Kasumi-1 (cell line): ENCODE measurements at regions not wholly inside any gene's neighbourhood (a gene's known extent, or its start where the extent isn't known, plus 50 kb on each side); places are given as distances from the start of the nearest gene placed in this dataset.
"Not testable (repeated sequence)": the region's sequence is repeated elsewhere in the genome, so short reads cannot be mapped to it uniquely, and the experiment has no call there.

Experiments used
- DNase-seq, 2 experiments: peaks; one replicate each; lab custom pipeline; 2025; lab: John Stamatoyannopoulos, UW

- DNase-seq: not testable (repeated sequence)
These were observed 267.2 kb downstream of the MEF2C start for GRCh38 chr5:88615767-88616166.

DNA sequence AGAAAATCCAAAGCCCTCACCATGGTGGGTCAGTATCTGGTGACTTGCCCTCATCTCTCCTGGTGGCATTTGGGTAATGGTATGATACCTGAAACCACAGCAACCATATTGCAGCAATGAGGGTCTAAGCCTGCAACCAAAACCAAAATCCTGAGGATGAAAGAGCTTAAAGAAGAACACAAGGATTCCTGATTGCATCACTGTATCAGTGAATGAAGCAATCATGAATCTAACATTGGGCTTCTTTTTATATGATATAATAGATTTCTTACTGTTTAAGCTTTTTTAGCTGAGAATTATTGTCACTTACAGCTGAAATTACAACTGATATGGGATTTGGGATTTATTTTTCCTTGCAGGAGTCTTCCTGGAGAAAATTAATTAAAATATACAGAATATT lies 269.9 kb downstream of the MEF2C start:
- DNase-seq: no peak

DNA sequence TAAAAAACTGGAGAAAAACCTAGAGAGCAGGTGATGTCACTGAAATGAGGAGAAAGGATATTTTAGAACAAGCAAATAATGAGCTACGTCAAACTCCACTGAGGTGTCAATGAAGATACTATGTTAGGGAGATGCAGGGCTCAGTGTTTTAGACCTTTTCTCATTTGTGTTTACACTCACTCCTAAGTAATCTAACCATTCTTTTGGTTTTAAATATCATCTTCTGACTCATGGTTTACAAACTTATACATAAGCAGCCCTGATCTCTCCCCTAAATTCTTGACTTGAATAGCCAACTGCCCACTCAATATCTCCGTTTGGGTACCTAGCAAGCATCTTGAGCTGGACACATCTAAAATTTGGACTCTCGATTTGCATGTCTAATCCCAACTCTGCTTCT lies 272.4 kb downstream of the MEF2C start:
- no peak for DNase-seq

DNA sequence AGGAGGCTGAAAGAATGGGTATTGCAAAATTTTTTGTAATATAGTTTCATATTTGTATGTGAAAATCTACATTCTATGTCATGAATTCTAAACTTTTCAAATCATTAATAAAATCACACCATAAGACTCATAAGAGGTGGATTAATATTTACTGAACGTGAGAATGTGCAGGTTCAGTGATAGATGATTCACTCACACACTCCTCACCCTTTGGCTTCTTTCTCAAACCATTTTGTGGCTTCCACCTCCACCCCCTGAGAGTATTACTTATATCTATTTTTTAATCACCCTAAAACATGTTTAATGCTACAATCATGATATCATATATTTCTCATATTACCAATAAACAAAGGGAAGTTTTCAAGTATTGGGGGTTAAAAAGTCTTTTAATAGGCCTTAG lies 275.5 kb downstream of the MEF2C start:
- DNase-seq: no peak

DNA sequence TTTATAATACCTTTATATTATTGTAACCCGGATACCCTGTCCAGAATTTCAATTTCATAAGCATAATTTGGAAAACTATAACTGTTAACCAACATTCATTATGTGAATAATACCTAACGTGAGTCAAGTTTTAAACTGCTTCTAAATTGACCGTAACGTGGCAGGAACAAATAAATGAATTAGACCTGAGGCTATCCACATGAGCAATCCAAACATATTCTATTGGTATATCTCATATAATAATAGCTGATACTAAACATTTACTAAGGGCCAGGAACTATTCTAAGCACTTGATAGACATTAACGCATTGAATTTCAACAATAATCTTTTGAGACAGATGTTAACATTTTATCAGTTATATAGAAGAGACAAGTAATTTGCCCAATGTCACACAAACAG lies 276.4 kb downstream of the MEF2C start:
- no peak for DNase-seq

DNA sequence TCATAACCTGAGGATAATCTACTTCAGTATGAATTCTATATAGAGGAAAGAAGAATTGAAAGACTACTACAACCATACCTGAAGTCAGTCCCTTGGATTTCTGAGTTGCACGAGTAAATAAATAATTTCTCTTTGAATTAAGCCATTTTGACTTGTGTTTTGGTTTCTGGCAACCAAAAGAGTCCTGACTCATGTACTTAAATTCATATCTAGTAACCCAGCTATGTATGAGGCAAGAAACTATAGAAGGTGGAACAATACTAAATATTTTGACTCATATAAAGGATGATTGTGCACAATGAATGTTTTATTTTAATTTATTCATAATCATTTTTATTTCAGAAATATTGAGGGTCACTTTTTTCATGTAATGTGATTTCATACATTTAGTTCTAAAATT lies 276.8 kb downstream of the MEF2C start:
- no peak for DNase-seq

GRCh38 chr5:88602584-88602983 lies 280.4 kb downstream of the MEF2C start:
- DNase-seq: peak; percentile 33 to 37

- DNase-seq: no peak
These were observed 288.5 kb downstream of the MEF2C start for GRCh38 chr5:88594441-88594840.

DNA sequence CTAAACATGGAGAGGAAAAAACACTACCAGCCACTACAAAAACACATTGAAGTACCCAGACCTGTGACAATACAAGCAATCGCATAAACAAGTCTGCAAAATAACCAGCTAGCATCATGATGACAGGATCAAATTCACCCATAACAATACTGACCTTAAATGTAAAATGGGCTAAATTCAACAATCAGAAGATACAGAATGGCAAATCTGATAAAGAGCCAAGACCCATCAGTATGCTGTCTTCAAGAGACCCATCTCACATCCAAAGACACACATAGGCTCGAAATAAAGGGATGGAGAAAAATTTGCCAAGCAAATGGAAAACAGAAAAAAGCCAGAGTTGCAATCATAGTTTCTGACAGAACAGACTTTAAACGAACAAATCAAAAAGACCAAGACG lies 294.4 kb downstream of the MEF2C start:
- DNase-seq: no peak

- no peak for DNase-seq
These were observed 299.5 kb downstream of the MEF2C start for GRCh38 chr5:88583471-88583870.

- DNase-seq: no peak
These were observed 289.7 kb upstream of the TMEM161B start for GRCh38 chr5:88558366-88558765.

DNA sequence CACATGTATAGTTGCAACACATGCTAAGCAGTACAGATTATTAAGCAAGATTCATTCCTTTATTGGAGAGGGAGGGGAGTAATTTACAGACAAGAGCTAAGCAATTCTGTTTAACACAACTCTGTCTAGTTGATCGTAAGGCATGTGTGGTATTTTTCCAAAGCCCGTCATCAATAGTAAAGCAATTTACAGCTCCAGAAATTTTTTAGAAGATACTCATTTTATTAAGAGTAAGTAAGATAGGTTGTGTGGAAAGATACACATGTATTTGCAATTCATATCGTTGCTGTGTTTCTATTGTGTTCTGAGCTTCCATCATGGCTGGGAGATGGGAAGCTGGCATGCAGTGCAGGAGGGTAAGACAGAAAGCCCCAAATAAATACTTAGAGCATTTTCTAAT lies 289.2 kb upstream of the TMEM161B start:
- no peak for DNase-seq

DNA sequence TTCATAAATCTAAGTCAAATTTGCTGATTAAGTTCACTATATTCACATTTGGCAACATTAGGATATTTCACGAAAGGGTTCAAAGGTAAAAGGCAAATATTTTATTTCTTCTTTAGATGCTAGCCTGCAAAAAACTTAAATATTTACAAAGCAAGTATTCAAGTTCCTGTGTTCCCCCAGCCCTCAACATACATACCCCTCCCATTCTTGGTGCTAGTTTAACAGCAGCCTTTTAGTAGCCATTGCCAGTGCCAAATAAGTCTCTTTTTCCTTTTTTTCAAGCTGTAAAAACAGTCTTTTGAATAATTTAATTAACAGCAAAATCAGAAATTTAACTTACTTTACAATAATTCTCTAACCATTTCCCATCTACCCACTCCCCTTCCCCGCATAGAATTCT lies 288.5 kb upstream of the TMEM161B start:
- no peak for DNase-seq

GRCh38 chr5:88556406-88556805 lies 287.8 kb upstream of the TMEM161B start:
- no peak for DNase-seq

GRCh38 chr5:88555674-88556073 lies 287.0 kb upstream of the TMEM161B start:
- DNase-seq: peak; percentile 16 to 17

GRCh38 chr5:88553986-88554385 lies 285.3 kb upstream of the TMEM161B start:
- DNase-seq: no peak

DNA sequence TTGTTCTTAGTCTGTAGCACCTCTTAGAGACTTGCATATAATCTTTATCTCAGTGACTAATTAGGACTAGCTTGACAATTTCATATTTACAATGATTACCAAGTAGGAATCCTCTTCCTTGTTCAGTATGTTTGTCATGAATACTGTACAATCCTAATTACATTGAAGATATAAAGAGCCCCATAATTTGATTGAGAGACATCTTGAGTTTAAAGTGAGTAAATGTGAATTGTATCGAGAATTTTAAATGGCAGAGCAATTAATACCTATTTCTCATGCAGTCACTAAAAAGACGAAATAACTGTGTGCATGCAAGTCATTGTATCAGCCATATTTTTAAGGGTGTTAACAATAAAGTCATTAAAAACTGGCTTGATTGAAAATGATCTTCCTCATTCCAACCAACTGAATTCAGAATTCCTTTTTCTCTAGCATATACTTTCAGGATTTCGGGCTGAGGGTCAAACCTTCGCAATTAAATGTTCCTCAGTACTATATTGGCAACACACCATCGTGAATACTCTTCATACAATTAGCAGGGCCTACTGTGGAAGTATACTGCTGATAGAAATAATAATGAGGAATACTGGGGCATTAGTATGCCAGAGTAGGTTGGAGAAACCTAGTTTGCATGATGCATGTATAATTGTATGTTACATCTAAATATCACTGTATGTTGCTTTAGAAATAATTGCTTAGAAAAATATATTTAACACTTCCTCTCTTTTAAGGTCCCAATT lies 284.7 kb upstream of the TMEM161B start:
- DNase-seq: no peak

- DNase-seq: no peak
These were observed 283.8 kb upstream of the TMEM161B start for GRCh38 chr5:88552426-88552825.

- DNase-seq: no peak
These were observed 283.2 kb upstream of the TMEM161B start for GRCh38 chr5:88551724-88552345.

DNA sequence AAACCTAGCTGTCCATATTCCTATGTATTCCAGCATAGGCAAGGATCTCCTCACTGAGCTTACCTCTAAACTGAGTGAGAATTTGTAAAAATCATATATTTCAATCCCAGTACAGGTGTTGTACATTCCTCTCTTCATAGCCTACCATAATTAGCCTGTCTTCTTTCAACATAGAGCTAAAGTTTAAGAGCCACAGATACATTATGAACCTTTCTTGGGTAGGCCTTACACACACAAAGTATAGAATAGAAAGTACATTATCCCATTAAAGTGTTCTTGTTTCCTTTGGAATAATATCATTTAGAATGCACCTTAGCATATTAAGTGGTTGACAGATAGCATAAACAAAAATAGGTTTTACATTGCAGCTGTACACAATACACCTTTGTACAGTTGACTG lies 282.1 kb upstream of the TMEM161B start:
- DNase-seq: no peak

GRCh38 chr5:88548136-88548805 lies 279.6 kb upstream of the TMEM161B start:
- no peak for DNase-seq

DNA sequence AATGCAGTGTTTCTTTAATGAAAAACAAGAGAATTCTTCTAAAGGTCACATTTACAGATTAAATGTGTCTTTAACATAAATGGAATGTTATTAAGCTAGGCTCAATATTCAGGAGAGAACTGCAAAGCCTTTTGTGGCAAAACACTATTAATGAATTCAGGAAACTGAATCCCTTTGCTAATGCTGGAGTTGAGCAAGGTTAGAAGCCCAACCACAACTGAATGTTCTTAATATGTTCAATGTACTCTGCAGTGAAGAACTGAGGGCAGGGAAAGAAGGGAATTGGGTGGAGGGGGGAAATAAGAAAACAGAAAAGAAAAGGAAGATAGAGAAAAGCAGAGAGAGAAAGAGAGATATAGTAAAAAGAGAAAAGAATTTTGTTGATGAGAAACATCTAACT lies 276.7 kb upstream of the TMEM161B start:
- DNase-seq: no peak

DNA sequence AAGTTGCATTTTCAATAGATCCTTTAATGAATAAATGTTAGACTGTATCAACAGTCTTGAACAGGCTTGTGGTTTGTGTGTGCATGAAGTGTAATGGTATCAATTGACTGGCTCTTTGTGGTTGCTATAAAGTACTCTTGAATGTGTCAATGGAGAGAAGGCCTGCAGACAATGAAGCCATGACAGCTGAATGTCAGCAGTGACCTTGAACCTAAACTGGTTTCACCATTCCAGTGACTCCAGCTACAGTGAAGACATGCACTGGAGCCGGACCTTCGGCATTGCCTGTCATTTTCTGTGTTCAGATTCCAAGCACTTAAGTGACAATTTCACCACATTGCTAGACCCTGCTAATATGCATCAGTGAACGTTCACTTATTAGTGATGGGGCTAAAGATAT lies 276.0 kb upstream of the TMEM161B start:
- no peak for DNase-seq
